Epithelial cell of proximal tubule (primary cell): ENCODE measurements at regions not wholly inside any gene's neighbourhood (a gene's known extent, or its start where the extent isn't known, plus 50 kb on each side); places are given as distances from the start of the nearest gene placed in this dataset.

Source experiments
- DNase-seq: peaks from one replicate; pipeline ENCODE4 v3.0.0-alpha.2; 2011; ENCODE audit warnings: low read depth
- H3K4me3 ChIP-seq: 2 replicates; pipeline ENCODE4 v1.5.1; 2011; ENCODE audit warnings: low read depth, mild to moderate bottlenecking, low read length
- TF ChIP-seq, protein P1 (sequence below): conservative IDR thresholded peaks from 2 replicates; pipeline ENCODE4 v1.5.1; 2012; ENCODE audit warnings: low read depth, mild to moderate bottlenecking, low read length

DNA sequence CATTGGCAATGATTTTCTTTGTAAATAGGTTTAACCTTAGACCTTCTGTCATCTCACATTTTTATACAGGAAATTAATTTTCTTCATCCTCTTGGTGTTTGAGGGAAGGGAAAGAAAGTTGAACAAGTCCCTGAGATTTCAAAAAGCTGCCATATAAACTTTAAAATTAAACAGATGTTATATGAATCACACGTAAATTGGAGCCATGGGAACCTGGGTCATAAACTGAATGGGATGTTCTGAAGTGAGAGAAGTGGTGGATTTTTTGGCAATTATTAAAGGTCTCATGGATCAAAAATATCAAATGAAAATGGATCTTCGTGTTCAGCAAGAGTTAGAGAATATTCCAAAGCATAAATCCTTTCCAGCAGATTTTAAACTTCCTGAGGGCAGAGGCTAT, 242.2 kb downstream of the DMRT2 start:
- TF ChIP-seq, protein P1, sequence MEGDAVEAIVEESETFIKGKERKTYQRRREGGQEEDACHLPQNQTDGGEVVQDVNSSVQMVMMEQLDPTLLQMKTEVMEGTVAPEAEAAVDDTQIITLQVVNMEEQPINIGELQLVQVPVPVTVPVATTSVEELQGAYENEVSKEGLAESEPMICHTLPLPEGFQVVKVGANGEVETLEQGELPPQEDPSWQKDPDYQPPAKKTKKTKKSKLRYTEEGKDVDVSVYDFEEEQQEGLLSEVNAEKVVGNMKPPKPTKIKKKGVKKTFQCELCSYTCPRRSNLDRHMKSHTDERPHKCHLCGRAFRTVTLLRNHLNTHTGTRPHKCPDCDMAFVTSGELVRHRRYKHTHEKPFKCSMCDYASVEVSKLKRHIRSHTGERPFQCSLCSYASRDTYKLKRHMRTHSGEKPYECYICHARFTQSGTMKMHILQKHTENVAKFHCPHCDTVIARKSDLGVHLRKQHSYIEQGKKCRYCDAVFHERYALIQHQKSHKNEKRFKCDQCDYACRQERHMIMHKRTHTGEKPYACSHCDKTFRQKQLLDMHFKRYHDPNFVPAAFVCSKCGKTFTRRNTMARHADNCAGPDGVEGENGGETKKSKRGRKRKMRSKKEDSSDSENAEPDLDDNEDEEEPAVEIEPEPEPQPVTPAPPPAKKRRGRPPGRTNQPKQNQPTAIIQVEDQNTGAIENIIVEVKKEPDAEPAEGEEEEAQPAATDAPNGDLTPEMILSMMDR = no peak
- no peak overlapping the region for H3K4me3 ChIP-seq

DNA sequence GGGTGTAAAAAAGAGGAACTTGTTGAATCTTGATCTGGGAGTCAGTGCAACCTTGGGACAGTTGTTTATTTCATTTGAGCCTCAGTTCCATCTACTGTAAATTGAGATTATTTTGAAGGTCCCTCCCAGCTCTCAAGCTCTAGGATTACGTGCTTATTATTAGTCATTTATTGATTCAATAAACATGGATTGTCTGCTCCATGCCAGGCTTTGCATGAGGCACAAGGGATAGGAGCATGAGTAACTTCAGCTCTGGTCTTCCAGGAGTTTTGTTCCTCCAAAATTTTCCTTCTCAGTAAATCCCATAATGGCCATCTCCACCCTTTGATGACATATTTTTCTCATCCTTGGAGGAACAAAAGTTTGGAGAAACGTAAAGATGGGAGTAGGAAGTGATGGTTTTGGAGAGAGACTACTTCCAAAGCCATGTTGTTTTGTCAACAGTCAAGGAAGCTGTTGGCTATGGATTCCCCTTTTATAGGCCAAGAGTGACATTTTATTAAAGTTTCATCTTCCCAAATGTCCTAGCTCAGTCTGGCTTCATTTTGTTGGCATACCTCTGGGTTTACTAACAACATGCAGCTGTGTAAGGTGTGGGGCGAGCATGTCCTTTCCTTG, 244.6 kb downstream of the DMRT2 start:
- H3K4me3 ChIP-seq = no peak overlapping the region
- no peak for DNase-seq
- TF ChIP-seq, protein P1 = no peak

More for the DNA sequence above, 242.2 kb downstream of the DMRT2 start:
- no peak for DNase-seq

DNA sequence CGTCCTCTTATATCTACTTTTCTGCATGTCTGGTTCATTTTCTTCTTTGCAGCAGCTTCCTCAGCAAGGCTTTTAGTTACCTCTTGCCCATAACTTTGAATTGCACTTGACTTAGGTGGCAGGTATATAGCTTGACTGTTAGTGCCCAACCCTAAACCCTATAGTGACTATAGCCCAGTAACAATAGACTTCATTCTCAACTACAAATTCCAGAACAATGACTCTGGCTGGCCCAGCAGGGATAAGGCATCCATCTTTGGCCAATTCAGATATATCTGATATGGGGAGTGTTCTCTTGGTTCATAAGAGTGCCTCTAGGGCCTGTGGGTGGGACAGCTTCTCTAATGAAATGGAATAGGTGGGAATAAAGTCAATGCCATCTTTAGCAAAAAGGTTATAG, 246.2 kb downstream of the DMRT2 start:
- DNase-seq = no peak
- TF ChIP-seq, protein P1 = no peak
- H3K4me3 ChIP-seq = no peak overlapping the region

DNA sequence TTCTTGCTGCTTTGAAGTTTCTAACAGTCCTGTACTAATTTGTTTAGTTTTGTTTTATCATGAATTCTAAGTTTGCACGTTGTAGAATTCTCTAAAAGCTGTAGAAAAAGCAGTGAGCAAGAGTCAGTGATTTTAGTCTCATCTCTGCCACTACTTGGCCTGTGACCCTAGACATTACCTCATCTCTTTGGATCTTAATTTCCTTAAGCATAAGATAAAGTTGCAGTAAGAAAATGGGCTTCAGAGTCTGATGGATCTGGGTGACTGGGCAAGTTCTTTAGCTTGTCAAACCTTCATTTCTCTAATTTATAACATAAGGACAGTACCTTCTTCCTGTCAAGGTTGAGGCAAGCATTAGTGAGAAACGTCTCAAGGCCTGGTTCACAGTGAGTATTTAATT, 247.9 kb downstream of the DMRT2 start:
- H3K4me3 ChIP-seq = no peak overlapping the region
- DNase-seq = no peak
- TF ChIP-seq, protein P1 = no peak

DNA sequence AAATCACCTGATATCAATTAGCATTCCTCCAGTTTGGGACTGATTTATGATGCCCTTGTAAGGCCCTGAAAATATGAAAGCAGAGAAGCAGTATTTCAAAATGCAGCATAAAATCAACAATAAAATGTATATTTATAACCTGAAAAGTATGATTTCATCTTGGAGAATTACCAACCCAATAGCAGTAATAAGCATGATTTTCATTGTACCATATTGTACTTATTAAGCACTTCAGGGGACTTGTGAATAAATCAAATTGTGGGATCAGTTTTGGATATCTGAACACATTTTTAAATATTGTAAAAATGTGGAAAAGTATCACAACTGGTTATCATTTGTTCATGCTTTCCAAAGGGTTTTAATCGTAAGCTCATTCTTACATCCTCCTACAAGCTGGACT, 250.8 kb downstream of the DMRT2 start:
- no peak overlapping the region for H3K4me3 ChIP-seq
- no peak for DNase-seq
- TF ChIP-seq, protein P1 = no peak

DNA sequence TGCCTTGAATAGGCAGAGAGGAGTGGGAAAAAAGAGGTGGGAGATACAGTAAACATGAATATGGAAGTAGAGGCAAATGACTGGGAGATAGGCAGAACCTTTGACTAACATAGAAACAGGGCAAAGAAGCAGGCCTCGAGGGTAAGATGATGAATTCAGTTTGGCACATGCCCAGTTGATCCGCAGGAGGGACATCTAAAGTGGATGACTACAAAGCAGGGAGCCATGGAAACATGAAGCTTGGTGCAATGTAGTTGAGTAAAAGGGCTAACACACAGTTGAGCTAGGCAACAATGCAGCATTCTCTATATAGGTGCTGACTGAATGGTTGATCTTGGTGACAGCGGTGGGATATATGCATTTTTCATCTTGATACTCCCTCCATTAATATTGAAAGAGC, 253.8 kb downstream of the DMRT2 start:
- no peak for DNase-seq
- TF ChIP-seq, protein P1 = no peak
- no peak overlapping the region for H3K4me3 ChIP-seq

DNA sequence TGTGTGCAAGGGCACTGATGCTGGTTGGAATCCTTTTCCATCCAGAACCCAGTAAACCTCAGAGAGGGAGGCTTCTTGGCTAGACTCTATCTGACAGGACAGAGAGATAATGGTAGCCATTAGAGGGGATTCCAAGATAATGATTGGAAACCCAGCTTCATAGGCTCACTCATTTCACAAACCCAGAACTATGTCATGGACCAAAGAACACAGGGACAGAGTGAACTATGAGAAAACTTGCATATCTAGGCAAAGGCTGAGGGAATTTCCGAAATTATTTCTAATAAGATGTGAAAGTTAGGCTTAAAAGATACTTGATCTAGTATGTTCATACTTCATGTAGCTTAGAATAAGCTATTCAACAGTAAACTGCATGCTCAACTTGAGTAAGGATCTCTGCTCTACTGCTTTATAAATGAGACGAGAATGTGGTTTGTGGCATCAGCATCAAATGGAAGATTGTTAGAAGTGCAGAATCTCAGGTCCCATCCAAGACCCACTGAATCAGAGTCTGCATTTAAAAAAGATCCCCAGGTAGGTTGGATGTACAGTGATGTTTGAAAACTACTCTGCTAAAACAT, 261.4 kb downstream of the DMRT2 start:
- TF ChIP-seq, protein P1 = no peak
- no peak for DNase-seq

More for the DNA sequence above, 261.4 kb downstream of the DMRT2 start:
- H3K4me3 ChIP-seq = no peak overlapping the region
